KMS-11 (cell line): ENCODE measurements at regions not wholly inside any gene's neighbourhood (a gene's known extent, or its start where the extent isn't known, plus 50 kb on each side); places are given as distances from the start of the nearest gene placed in this dataset.

Source experiments
- H2AFZ ChIP-seq: fragments of 200-600 bp; sonication (generic); 2 replicates; pipeline ENCODE4 v1.6.1; 2016; ENCODE audit warnings: antibody characterized with exemption, mixed run types, low read depth
- H3K27ac ChIP-seq: fragments of 200-600 bp; sonication (generic); 2 replicates; pipeline ENCODE4 v1.6.1; 2016; ENCODE audit warnings: mild to moderate bottlenecking, mixed run types
- H3K27me3 ChIP-seq: fragments of 200-600 bp; sonication (generic); 2 replicates; pipeline ENCODE4 v1.6.1; 2017; ENCODE audit warnings: mild to moderate bottlenecking, low read depth, mixed run types, moderate library complexity; ENCODE audit not compliant: insufficient read depth
- H3K36me3 ChIP-seq: fragments of 200-600 bp; sonication (generic); 2 replicates; pipeline ENCODE4 v1.6.1; 2017; ENCODE audit warnings: mild to moderate bottlenecking, mixed run types; ENCODE audit not compliant: insufficient read depth
- H3K4me1 ChIP-seq: fragments of 200-600 bp; sonication (generic); 2 replicates; pipeline ENCODE4 v1.6.1; 2016; ENCODE audit warnings: mild to moderate bottlenecking, low read depth, mixed run types; ENCODE audit not compliant: poor library complexity, severe bottlenecking
- H3K4me2 ChIP-seq: fragments of 200-600 bp; sonication (generic); 2 replicates; pipeline ENCODE4 v1.7.0; 2016; ENCODE audit warnings: mild to moderate bottlenecking, mixed run types
- H3K4me3 ChIP-seq: fragments of 200-600 bp; sonication (generic); IDR thresholded peaks from 2 replicates; pipeline ENCODE4 v1.6.1; 2017; ENCODE audit warnings: low read depth, low read length, mixed read lengths; ENCODE audit not compliant: insufficient read depth
- H3K79me2 ChIP-seq: fragments of 200-600 bp; sonication (generic); 2 replicates; pipeline ENCODE4 v1.6.1; 2016; ENCODE audit warnings: low read depth, mixed run types; ENCODE audit not compliant: insufficient read depth
- H3K9ac ChIP-seq: fragments of 200-600 bp; sonication (generic); 2 replicates; pipeline ENCODE4 v1.6.1; 2016; ENCODE audit warnings: mild to moderate bottlenecking, mixed run types
- H4K20me1 ChIP-seq: fragments of 200-600 bp; sonication (generic); 2 replicates; pipeline ENCODE4 v1.6.1; 2016; ENCODE audit warnings: mild to moderate bottlenecking, mixed run types; ENCODE audit not compliant: insufficient read depth
- CTCF ChIP-seq: fragments of 200-600 bp; sonication (generic); conservative IDR thresholded peaks from 2 replicates; pipeline ENCODE4 v1.6.1; 2017; ENCODE audit warnings: low read depth, mild to moderate bottlenecking, antibody characterized with exemption, low read length, moderate library complexity, mixed read lengths

- Histone ChIP-seq H4K20me1 (no peaks in the 10 kb centered on the region), H3K4me3 (no peak overlapping the region), H3K9ac (no peak overlapping the region), H3K79me2 (no peaks in the 10 kb centered on the region), H3K4me1 (no peaks in the 10 kb centered on the region), H3K4me2 (no peak overlapping the region), H3K36me3 (no peaks in the 10 kb centered on the region), H3K27ac (no peak overlapping the region), H2AFZ (no peak overlapping the region), H3K27me3 (peaks cover 7% of the 10 kb centered on the region)
- no peak for TF ChIP-seq CTCF
These were observed 249.2 kb downstream of the FOXL1 start for GRCh38 chr16:86827521-86827920.

GRCh38 chr16:86828202-86828601, 249.9 kb downstream of the FOXL1 start:
- Histone ChIP-seq H3K27ac (no peak overlapping the region), H3K4me3 (no peak overlapping the region), H3K79me2 (no peaks in the 10 kb centered on the region), H3K4me1 (no peaks in the 10 kb centered on the region), H3K4me2 (no peak overlapping the region), H3K27me3 (peaks cover 7% of the 10 kb centered on the region), H3K9ac (no peak overlapping the region), H2AFZ (no peak overlapping the region), H3K36me3 (no peaks in the 10 kb centered on the region), H4K20me1 (no peaks in the 10 kb centered on the region)
- TF ChIP-seq CTCF: no peak

- Histone ChIP-seq H3K36me3 (no peaks in the 10 kb centered on the region), H3K4me3 (no peak overlapping the region), H3K4me1 (no peaks in the 10 kb centered on the region), H4K20me1 (no peaks in the 10 kb centered on the region), H3K9ac (no peak overlapping the region), H2AFZ (no peak overlapping the region), H3K27me3 (peaks cover 7% of the 10 kb centered on the region), H3K4me2 (no peak overlapping the region), H3K27ac (no peak overlapping the region), H3K79me2 (no peaks in the 10 kb centered on the region)
- TF ChIP-seq CTCF: no peak
These were observed 250.3 kb downstream of the FOXL1 start for GRCh38 chr16:86828653-86829052.

GRCh38 chr16:86831366-86831765, 253.0 kb downstream of the FOXL1 start:
- no peaks in the 10 kb centered on the region for H3K79me2 ChIP-seq
- no peak overlapping the region for H3K9ac ChIP-seq
- H3K36me3 ChIP-seq: no peaks in the 10 kb centered on the region
- H3K4me2 ChIP-seq: no peak overlapping the region
- H3K27me3 ChIP-seq: peaks cover 12% of the 10 kb centered on the region
- H2AFZ ChIP-seq: no peak overlapping the region
- H4K20me1 ChIP-seq: no peaks in the 10 kb centered on the region
- TF ChIP-seq CTCF: no peak
- no peak overlapping the region for H3K4me3 ChIP-seq
- H3K27ac ChIP-seq: no peak overlapping the region
- H3K4me1 ChIP-seq: no peaks in the 10 kb centered on the region

- Histone ChIP-seq H3K79me2 (no peaks in the 10 kb centered on the region), H3K4me3 (no peak overlapping the region), H3K27ac (no peak overlapping the region), H4K20me1 (no peaks in the 10 kb centered on the region), H3K4me1 (no peaks in the 10 kb centered on the region), H3K4me2 (no peak overlapping the region), H3K36me3 (no peaks in the 10 kb centered on the region), H3K27me3 (peaks cover 22% of the 10 kb centered on the region), H2AFZ (no peak overlapping the region), H3K9ac (no peak overlapping the region)
- no peak for TF ChIP-seq CTCF
These were observed 254.8 kb downstream of the FOXL1 start for GRCh38 chr16:86833136-86833535.
